Epithelial cell of esophagus (primary cell): ENCODE measurements at regions not wholly inside any gene's neighbourhood (a gene's known extent, or its start where the extent isn't known, plus 50 kb on each side); places are given as distances from the start of the nearest gene placed in this dataset.
"Not testable (repeated sequence)": the region's sequence is repeated elsewhere in the genome, so short reads cannot be mapped to it uniquely, and the experiment has no call there.

Source experiments
- DNase-seq: peaks from one replicate; pipeline ENCODE4 v3.0.0; 2010; ENCODE audit warnings: low read depth
- H3K4me3 ChIP-seq: 2 replicates; pipeline ENCODE4 v1.5.1; 2011; ENCODE audit warnings: mild to moderate bottlenecking, low read length, control low read depth
- TF ChIP-seq, protein P1 (sequence below): IDR thresholded peaks from 2 replicates; pipeline ENCODE4 v1.5.1; 2011; ENCODE audit warnings: low read depth, mild to moderate bottlenecking, low read length, control low read depth, inconsistent platforms; ENCODE audit not compliant: insufficient read depth; ENCODE audit errors: missing control alignments

DNA sequence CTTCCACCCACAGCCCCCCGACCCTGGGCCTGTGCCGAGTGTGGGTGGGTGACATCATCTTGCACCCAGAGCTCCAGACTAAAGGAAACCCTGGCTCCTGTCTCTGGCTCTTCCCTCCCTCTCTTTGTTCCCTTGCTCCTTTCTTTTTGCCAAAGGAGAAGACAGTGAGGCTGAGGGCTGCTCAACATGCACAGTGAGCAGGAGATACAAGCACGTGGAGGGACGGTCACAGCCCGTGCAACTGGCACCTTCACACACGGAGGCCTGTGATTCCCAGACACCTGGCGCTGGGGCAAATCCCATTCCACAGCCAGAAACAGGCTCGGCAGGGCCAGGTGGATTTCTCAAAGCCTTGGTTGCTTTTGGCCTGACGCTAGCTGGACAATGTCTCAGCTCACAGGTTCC, 86.0 kb upstream of the METTL9 start:
- H3K4me3 ChIP-seq: not testable (repeated sequence)
- peak; percentile 25 for DNase-seq

DNA sequence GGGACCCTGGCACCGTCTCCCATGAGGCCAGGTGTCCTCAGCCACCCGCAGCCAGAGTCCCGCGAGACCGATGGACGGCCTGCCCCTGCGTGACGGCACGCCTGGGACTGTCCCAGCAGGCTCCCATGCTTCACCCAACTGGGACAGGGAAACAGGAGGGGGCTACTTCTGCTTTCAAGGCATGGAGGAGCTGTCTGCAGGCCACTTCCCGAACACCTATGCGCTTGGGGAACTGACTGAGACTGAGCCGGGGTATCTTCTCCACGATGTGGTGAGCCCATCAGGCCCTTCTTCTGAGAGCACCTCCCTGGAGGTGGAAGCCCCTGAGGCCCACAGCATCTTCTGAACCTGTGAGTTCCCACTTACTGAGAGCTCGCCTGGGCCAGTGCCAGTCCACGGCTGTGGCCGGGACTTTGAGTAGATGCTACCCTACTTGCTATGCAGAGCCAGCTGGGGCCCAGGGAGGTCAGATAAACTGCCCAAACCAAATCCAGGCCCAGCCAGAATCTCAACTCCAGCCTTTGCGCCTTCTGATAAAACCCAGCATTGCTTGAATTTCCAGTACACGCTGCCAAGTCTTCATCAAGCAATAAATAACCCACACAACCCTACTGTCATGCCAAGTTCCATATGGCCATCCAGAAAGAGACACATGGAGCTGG, 85.4 kb upstream of the METTL9 start:
- not testable (repeated sequence) for DNase-seq, H3K4me3 ChIP-seq

DNA sequence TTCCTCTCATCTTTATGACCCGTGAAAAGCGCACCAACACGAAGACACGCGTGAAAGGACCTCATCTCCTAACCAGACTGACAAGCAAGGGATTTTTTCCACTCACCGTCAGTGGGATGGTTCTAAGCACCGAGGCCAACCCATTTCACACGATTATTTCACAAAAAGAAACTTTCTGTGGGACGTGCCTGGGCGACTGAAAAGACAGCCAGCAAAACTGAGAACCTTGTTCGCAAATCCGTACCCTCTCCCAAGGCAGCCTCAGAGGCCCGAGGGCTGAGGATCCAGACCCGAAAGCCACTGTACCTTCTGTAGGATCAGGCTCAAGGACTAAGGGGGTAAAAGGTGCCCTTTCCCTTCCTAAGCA, 84.9 kb upstream of the METTL9 start:
- DNase-seq, H3K4me3 ChIP-seq: not testable (repeated sequence)

DNA sequence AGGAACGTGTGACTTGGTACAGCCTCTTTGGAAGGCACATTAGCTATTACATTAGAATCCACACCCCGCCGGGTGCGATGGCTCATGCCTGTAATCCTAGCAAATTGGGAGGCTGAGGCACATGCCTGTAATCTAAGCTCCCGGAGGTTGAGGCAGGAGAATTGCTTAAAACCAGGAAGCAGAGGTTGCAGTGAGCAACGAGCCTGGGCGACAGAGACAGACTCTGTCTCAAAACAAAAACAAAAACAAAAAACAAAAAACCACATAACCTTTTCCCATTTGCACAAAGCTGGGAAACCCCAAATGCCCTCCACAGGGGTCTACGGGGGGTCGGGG, 82.7 kb upstream of the METTL9 start:
- H3K4me3 ChIP-seq, DNase-seq: not testable (repeated sequence)

DNA sequence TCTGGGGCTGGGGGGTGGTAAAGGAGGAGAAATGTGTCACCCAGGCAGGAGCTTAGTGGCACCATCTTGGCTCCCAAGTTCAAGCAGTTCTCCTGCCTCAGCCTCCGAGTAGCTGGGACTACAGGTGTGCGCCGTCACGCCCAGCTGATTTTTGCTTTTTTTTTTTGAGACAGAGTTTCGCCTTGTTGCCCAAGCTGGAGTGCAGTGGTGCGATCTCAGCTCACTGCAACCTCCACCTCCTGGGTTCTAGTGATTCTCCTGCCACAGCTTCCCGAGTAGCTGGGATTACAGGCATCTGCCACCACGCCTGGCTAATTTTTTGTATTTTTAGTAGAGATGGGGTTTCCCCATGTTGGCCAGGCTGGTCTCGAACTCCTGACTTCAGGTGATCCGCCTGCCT, 82.1 kb upstream of the METTL9 start:
- not testable (repeated sequence) for H3K4me3 ChIP-seq, DNase-seq

DNA sequence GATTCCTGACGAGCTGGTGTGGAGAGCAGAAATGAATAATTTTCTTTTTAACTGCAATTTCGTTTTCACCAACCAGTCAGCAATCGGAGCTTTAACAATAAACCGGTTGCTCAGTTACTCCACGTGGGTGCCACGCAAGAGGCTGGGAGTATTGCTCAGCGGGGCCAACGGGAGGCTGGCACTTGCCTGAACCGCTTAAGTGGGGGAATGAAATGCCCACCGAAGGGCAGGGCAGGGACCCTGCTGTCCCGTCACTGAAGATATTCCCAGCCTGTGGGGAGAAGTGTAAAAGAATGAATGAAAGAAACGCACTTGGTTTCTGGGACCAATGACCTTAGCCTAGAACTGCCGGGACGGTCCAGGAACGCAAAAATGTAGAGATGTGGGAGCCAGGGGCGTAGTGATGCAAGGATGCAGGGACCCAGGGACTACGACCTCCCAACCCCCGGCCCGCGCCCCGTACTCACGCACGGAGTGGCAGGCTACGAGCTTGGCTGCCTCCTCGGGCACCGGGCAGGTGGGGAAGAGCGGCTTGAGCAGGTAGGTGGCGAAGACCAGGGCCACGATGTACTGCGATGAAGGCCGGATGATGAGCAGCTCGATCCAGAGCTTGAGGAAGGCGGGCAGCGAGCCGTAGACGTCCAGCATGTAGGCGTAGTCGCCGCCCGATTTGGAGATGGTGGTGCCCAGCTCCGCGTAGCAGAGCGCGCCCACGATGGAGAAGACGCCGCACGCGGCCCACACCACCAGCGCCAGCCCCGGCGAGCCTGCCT, 79.8 kb upstream of the METTL9 start:
- not testable (repeated sequence) for DNase-seq
- peak overlapping the region; percentile 63 for H3K4me3 ChIP-seq

DNA sequence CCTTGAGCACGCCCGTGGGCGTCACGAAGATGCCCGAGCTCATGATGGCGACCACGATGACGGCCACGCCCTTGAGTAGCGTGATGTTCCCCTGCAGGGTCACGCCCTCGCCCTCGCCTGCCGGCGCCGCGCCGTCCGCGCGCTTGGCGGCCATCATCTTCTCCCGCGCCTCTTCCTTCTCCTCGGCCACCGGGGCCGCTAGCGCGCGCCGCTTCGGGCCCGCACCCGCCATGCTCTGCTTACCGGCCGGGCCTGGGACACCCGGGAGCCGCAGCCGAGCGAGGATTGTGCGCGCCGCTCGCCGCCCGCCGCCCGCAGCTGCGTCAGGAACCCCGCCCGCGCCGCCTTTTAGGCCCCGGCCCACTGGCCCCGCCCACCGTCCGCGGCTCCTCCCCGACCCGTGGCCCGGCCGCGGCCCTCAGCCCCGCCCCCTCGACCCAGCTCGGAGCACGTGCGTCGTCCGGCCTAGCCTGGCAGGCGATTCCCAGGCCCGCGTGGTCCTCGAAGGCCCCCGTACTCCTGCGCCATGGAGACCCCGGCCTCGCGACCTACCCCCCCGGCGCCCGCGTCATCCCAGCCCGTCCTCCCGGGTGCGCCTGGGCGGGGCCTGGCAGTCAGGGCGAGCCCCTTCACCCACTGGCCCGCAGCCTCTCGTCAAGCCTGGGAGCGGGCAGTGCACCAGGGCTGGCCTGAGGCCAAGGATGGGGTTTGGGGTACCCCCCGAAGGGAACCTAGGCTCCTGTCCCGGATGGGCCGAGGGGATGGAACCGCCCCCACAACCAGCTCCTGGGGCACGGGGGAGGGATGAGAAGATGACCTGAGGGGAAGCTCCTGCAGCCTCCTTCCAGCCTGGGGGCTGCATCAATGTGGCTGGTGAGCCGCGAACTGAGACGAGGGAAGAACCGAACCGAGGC, 79.0 kb upstream of the METTL9 start:
- peak overlapping the region; percentile 62 for H3K4me3 ChIP-seq
- DNase-seq: peak; percentile 93

DNA sequence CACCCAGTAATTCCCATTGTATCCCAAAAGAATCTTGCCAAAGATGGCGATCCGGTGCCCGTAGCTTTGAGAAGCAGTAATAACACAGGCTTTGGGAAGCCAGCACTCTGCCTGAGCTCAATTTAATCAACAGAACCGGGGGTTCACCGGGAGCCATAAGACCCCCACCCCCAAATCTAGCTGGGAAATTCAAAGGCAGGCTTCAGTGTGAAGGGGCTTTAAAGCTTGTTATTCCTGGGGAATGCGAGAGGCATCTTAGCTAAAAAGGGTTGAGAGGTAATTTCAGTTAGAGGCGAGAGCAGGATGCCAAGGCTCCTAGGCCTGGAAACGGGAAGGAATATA, 78.4 kb upstream of the METTL9 start:
- not testable (repeated sequence) for H3K4me3 ChIP-seq, DNase-seq

DNA sequence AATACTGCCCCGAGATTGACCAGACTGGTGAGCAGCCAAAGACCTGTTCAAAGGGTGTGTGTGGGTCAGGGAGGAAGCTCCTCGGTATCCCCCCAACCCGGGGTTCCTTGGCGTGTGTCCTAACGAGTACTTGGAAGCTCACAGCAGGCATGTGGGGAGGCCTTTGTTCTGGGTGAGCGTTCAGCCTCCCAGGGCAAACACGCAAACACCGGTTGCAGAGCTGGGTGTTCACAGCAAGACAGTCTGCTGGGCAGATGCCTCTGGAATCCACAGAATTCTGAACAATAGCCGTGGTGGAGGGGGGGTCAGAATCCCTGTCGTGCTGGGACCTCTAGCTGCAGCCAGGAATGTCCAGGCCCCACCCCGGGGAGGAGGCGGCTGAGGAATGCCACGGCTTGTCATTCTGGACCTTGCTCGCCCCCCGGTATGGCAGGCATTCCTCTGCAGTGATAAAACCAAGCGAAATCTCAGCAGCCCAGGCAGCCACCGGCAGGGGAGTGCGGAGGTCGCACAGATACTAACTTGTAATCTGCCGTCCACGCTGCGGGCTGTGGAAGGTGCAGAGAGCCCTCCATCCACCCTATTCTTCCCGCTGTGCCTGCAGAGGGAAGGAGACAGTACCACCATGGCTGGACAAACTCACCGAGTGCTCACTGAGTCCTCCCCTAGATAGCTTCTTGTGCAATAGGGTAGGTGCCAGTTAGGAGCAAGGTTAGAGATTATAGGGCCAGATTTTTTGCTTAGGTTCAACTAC, 77.8 kb upstream of the METTL9 start:
- not testable (repeated sequence) for H3K4me3 ChIP-seq
- peak; percentile 33 for DNase-seq

DNA sequence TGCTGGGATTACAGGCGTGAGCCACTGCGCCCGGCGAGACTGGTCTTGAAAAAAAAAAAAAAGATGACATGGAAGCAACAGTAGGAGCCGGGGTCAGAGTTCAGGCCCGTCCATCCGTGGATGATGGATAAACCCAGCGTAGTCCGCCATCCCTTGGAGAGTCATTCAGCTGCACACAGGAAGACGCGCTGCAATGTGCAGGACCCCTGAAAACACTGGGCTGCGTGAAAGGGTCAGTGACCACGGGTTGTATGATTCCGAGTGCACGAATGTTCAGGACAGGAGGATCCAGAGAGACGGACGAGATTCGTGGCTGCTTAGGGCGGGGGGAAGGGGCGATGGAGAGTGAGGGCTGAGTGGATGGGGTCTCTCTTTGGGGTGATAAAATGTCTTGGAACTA, 76.5 kb upstream of the METTL9 start:
- not testable (repeated sequence) for DNase-seq, H3K4me3 ChIP-seq

DNA sequence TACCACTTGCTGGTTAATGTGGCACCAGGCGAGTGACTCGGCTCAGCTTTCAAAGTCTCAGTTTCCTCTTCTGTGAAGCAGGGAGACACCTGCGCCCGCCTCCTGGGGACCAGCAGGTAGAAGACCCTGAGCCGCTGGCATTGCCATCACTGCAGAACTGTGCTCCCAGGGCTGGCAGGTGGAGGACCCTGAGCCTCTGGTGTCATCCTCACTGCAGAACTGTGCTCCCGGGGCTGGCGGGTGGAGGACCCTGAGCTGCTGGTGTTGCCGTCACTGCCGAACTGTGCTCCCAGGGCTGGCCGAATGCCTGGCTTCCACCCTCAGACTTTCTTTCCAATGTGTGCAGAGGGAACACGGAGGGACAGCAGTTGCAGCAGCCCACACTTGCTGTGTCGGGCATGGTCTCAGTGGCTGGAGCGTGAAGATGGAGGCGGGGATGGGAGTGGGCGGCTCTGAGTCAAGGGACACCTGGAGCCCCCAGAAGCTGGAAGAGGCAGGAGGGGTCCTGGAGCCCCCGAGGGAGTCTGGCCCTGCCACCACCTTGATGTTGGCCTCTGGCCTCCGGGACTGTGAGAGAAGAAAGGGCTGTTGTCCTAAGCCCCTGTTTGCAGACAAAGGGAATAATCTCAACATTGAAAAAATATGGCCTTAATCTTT, 75.8 kb upstream of the METTL9 start:
- TF ChIP-seq, protein P1, sequence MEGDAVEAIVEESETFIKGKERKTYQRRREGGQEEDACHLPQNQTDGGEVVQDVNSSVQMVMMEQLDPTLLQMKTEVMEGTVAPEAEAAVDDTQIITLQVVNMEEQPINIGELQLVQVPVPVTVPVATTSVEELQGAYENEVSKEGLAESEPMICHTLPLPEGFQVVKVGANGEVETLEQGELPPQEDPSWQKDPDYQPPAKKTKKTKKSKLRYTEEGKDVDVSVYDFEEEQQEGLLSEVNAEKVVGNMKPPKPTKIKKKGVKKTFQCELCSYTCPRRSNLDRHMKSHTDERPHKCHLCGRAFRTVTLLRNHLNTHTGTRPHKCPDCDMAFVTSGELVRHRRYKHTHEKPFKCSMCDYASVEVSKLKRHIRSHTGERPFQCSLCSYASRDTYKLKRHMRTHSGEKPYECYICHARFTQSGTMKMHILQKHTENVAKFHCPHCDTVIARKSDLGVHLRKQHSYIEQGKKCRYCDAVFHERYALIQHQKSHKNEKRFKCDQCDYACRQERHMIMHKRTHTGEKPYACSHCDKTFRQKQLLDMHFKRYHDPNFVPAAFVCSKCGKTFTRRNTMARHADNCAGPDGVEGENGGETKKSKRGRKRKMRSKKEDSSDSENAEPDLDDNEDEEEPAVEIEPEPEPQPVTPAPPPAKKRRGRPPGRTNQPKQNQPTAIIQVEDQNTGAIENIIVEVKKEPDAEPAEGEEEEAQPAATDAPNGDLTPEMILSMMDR: no peak
- DNase-seq: no peak
- H3K4me3 ChIP-seq: no peak overlapping the region

DNA sequence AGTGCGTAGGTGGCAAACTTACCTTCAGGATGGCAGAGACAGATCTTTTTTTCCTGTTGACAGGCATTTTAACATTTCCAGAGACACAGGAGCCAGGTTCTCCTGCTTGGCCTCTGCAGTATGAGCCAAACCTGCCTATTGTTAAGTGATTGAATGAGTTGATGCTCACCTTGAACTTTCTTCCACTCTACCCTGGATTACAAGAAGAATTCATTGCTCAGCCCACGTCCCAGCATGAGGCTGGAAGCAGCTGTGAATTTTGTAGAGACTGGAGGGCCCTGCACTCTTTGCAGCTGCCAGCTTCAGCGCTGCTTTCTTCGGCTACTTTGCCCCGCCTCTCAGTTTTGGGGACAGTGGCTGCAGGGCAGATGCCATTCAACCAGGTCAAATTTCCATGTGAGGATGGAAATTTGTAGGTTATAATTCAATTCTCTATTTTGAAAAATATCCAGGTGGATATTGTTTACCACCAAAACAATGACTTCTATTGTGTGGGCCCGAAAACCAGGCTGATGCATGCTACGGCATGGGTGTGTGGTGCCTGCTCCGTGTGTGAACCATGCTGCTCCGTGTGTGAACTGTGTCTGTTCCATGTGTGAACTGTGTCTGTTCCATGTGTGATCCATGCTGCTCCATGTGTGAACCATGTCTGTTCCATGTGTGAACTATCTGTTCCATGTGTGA, 75.2 kb upstream of the METTL9 start:
- TF ChIP-seq, protein P1: no peak
- H3K4me3 ChIP-seq: no peak overlapping the region
- no peak for DNase-seq

DNA sequence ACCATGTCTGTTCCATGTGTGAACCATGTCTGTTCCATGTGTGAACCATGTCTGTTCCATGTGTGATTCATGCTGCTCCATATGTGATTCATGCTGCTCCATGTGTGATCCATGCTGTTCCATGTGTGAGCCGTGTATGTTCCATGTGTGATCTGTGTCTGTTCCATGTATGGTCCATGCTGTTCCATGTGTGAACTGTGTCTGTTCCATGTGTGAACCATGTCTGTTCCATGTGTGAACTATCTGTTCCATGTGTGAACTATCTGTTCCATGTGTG, 74.7 kb upstream of the METTL9 start:
- H3K4me3 ChIP-seq: not testable (repeated sequence)

DNA sequence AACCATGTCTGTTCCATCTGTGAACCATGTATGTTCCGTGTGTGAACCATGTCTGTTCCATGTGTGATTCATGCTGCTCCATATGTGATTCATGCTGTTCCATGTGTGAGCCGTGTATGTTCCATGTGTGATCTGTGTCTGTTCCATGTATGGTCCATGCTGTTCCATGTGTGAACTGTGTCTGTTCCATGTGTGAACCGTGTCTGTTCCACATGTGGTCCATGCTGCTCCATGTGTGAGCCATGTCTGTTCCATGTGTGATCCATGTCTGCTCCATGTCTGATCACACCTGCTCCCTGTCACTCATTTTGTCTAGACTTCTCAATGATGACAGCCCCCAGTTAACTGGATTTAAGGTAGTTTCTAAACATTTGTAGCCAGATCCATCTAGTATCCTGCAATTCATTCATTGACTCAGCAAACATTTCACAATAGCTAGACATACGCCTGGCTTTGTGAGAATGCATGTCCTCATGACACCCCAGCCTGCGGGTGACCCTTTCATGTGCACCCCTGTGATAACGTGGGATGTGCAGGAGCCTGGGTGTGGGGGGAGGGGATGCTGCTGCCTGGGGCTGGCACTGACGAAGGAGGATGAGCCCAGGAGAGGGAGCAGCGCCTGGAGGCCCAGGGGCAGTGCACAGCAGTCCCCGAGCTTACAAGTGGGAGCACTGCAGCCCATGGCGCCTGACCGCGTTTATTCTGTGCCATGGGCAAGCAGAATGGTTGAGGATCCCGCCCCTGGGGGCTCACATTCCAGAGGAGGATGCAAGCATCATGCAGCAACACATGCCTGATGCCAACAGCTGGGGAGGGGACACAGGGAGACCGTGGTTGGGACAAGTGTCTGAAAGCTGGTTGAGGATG, 74.1 kb upstream of the METTL9 start:
- not testable (repeated sequence) for H3K4me3 ChIP-seq
- peak; percentile 76 for DNase-seq

More for the DNA sequence above, 74.7 kb upstream of the METTL9 start:
- DNase-seq: not testable (repeated sequence)
